Stimulated activated CD4-positive, alpha-beta T cell treated with anti-CD3 and anti-CD28 coated beads, Interleukin-1b, Interleukin-23, amount 100 ng/mL, for 4 hours (primary cell): ENCODE measurements at regions not wholly inside any gene's neighbourhood (a gene's known extent, or its start where the extent isn't known, plus 50 kb on each side); places are given as distances from the start of the nearest gene placed in this dataset.
"Not testable (repeated sequence)": the region's sequence is repeated elsewhere in the genome, so short reads cannot be mapped to it uniquely, and the experiment has no call there.

Source experiments
- DNase-seq, 2 donors: peaks; one replicate each; pipeline ENCODE4 v3.0.0-alpha.2; 2020; ENCODE audit warnings: low read depth in 2 of 2

DNA sequence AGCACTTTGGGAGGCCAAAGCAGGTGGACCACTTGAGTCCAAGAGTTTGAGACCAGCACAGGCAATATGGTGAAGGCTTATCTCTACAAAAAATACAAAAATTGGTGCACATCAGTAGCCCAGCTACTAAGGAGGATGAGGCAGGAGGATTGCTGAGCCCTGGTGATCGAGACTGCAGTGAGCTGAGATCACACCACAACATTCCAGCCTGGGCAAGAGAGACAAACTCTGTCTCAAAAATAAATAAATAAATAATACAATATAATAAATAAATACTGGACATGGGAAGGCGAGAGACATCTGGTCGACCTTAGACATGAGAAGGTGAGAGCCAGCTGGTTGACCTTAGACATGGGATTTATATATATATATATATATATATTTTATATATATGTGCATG is 119.8 kb upstream of the SLC38A4 start:
- no peak for DNase-seq

DNA sequence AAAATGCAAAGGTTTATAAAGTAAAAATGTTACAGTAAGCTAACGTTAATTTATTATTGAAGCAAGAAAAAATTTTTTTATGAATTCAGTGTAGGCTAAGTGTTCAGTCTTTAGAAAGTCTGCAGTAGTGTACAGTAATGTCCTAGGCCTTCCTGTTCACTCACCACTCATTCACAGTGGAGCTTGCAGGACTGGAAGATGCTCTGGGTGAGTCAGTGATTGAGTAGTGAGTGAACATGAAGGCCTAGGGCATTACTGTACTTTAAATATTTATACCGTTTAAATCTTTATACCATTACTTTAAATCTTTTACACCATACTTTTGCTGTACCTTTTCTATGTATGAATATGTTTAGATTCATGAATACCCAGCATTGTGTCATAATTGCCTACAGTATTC is 120.3 kb upstream of the SLC38A4 start:
- DNase-seq: no peak

DNA sequence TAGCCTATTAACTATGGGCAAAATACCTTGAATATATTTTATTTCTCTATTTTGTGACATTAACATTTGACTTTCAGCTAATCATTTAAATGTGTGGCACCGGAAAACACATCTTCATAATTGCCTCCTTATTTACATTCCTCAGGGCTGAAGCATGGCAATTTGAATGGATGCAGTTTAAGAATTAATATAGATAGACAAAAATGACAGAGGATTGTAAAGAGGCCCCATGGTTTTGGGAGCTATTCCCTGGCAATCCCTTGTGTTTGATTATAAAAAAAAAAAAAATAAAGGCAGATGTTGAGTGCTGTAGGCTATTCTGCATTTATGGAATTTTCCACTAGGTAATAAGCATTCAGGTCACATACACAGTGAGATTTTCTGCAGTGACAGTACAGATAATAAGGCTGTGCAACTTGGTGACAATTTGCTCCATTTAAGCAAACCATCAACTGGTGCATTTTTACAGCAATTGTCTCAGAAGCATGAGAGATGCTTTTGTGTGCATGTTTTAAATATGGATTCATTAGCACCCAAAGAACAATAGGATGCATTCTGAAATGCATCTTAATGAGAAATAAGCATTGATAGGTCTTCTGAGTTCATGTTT is 123.2 kb upstream of the SLC38A4 start:
- DNase-seq: no peak

DNA sequence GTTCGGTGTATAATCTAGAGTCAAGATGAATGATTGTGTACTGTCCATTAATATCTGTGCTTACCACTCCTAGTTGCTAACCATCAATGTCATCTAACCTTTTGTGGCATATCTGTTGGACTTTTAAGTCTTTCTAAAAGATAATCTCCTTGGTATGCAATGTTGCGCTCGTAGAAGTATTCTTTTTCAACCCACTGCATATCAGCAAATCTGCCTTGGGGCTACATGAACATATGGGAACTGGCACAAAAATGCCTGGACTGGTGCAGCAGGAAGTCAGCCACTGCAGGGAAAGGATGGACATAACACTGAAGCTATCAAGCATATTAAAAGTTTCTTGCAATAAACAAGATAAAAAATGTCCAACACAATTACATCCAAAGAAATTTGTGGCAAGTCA is 124.3 kb upstream of the SLC38A4 start:
- DNase-seq: no peak

DNA sequence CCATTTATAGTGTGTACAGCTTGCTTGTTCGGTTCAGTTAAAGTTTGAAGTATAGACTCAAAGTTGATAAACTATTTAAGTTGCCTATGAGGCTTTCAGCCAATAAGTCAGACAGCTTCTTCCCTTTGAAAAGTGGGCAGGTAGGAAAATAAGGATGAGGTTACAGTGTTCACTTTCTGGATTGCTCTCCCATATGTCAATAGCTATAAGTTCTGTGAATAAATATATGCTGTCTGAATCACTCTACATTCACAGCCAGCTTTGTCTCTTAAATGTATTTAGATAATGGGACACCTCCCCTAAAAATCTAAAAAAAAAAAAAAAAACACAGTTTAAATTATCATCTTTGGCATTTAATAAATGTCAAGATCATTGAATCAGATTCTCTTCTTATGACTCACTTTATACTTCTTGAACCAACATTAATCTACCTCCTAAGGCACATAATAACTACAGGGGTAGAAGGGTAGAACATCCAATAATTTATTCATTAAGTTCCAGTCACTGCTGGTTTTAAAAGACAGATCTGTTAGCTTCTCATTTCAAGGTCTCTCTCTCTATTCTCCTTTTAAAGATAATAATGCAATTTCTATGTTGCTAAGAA is 126.4 kb upstream of the PCED1B start:
- DNase-seq: no peak

DNA sequence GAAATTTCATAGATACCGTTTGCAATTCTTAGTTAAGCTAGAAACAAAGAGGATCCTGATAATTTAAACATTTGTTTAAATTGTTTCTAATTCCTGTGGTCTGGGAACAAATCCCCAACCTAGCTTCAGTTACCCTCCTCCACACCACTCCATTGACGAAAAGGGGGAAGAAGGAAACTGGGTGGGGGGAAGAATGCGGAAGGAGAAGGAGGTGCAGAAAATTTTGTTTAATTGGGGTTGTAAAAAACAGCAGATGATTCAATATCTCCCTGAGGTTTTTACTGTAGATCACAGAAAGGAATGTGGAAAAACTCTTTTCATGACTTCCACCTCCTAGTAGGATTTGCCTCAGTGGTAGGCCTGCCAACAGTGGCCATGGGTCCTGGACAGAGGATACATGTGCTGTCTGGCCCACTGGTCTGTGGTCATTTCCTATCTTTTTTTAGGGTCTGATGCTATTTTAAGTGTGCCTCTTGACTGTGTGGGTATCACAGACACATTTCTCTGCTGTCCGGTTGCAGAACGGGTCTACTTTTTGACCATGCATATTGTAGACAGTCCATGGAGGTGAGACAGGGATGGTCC is 122.9 kb upstream of the PCED1B start:
- DNase-seq: no peak

DNA sequence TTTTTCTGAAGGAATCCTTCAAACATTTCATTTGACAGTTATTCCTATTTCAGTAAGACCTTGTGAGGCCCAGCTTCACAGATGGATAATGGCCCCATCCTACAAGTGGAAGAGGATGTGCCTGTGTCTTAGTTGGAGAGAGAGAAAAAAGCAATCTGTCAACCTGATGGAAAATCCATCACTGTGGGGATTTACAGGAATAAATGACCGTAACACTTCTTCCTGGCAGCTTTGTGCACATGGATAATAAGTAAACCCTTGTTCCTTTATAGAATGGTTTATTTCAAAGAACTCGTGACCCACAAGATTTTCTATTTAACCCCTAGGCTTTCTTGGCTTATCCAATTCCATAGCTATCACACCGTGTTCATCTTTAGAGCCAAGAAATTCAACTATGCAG is 121.4 kb upstream of the PCED1B start:
- no peak for DNase-seq

DNA sequence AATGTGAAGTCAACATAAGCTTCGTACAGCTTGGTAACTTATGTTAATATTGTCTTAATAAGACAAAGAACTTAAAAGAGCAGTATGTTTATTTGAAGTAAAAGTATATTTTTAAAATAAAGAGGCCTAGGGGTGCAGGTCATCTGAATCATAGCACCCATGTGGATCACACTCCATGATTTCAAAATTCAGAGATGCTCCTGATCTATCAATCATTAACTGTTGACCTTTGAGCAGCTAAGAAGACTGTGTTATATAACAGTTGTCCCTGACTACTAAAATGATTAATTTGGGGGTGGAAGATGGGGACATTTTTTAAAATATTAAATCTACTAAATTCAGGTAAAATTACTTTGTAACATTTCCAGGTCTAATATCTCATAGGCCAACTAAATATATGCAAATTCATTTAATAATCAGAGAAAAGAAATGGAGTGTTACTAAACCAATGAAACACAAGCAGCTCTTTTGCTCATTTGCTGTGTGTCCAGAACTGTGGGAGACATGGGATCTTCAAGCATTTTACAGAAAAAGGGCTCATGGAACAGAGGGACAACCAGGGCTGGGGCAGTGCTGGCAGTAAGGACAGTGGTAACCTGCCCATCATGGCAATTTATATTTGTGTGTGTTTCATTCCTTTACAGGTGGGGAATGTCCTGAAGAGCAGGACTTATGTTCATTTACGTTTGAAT is 120.7 kb upstream of the PCED1B start:
- DNase-seq: no peak

DNA sequence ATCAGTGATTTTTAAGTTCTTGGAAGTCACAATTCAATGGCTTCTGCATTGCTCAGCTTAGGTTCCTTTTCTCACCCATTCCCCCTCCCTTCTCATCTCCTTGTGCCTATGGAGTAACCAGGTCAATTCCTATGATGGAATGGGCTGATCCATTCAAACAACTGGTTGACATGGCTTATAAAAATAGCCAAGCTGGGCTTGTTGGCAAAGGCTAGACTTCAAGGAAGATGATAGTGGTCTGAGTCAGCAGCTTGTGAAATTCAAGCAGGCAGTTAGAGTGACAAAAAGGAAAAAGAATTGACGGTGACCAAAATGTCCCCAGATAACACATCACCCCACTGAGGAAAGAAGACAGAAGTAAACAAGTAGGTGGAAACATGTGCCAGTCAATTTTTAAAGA is 119.9 kb upstream of the PCED1B start:
- no peak for DNase-seq

DNA sequence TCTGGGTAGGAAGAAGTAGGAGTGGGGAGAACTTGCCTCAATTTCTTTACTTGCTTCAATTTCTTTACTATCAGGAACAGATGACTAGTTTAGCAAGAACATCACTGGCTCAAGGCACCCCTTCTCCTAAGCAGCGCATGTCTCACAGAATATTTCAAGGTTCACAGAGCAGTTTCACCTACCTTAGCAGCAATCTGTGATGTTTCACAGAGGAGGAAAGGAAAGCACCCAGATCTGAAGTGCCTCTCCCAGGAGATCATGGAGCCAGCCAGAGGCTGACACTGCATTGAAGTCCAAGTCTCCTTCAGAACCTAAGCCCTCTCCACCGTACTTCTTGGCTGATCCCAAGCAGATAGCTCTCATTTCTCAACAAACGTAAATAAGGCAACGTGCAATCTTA is 118.7 kb upstream of the PCED1B start:
- no peak for DNase-seq

DNA sequence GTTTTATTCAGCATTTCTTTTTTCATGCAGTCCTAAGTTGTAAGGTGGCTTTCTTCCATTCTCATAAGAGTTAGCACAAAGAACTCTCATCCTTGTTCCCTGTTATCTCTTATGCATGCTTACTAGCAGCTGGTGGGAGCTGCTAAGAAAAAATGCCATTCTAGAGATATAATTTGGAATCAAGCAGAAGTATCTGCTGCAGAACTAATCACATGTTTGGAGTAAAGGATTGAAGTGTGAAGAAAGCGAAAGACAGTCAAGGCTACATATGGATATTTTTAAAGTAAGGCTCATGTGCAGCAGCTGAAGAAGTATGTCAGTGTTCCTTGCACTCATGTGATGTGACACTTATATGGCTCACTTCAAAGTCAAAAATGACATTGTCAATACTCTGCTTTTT is 116.2 kb upstream of the PCED1B start:
- no peak for DNase-seq

DNA sequence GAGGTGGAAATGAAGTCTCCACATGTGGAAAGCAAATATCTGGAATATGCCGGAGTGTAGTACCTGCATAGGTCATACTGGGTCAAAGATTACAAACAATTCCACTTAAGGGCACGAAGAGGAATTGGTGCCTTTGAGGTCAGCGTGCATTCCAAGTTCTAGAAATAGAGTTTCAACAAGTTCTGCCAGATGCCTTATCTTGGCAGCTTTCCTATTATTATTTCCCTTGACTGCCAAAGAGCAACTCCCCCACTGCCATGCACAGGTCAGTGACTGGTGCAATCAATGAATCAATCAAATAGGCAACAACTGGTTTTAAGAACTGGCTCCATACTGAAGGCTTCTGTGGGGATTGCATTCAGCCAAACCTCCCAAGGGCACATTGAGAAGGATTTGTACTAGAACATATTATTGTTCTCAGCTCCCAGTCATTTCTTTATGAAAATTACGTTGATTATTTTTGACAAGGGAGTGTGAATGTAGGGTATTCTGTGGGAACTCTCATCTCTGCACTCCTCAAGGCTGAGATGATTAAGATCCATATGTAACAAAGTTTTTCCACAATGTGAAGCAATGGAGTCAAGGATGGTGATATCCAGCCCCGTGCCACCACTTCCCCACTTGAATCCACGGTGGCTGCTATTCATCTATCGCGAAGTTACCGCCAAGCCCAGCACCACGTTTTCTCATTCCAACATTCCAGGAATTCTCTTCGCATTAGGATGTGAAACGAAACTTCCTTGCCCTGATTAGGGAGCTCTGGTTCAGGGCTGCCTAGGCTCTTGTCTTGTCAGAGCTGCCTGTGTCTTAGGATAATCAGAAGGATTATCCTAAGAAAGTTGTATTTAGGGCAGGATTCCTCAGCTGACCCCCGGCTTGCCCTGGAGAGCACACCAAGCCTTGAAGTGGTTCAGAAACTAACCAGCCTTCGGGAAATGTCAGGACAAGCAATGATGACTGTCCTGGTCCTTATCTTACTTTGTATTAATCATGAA is 115.1 kb upstream of the PCED1B start:
- DNase-seq: no peak

DNA sequence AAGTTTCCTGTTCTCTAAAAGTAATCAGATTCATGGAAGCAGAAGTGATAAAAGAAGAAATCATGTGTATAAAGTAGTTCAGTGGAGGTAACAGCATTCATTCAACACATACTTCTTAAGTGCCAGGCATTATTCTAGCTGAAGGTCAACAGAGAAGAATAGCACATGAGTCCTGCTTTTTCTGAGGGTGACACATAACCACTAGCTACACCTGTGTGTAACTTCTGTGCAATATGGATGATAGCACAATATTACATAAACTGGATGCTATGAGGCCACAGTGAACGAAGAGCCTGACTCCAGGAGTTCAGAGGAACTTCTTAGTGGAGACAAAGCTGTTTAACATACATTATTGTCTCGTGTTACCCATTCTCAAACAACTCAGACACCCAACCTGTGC is 114.3 kb upstream of the PCED1B start:
- no peak for DNase-seq

DNA sequence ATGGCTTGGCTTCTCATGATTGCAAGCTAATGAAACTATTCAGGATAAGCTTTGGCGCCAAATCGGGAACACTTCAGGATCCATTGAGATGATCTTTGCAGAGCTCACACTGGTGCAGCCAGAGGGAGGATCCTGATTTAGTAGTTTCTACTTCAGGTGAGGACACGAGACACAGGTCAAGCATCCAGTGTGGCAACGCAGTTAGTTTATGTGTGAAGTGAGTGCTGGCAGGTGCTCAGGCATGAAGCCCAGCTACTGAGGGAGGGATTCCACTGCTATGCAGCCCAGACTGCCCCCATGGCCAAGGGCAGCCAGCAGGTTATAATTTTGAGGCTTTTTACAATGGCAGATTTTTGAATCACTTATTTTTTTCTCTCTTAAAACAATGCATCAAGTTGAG is 113.5 kb upstream of the PCED1B start:
- no peak for DNase-seq

DNA sequence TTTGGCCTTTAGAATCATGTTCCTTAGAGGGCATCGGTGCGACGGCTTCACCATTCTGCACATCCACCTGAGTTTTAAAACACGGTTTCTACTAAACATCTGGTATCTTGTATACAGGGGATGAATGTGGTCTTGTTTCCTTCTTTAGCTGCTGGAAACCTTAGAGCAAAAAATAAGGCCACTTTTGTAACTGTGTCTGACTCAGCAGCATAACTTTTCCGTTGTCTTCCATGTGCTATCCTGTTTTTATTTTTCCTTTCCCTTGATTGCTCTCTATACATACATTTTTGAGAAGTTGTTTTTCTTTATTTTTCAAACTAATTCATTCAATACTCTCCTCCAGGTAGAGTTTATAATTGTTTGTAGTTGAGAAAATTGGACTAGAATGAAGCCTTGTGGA is 108.8 kb upstream of the PCED1B start:
- no peak for DNase-seq

DNA sequence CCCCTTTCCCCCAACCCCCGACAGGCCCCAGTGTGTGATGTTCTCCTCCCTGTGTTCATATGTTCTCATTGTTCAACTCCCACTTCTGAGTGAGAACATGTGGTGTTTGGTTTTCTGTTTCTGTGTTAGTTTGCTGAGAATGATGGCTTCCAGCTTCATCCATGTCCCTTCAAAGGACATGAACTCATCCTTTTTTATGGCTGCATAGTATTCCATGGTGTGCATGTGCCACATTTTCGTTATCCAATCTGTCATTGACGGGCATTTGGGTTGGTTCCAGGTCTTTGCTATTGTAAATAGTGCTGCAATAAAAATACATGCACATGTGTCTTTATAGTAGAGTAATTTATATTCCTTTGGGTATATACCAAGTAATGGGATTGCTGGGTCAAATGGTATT is 105.5 kb upstream of the PCED1B start:
- DNase-seq: not testable (repeated sequence)

DNA sequence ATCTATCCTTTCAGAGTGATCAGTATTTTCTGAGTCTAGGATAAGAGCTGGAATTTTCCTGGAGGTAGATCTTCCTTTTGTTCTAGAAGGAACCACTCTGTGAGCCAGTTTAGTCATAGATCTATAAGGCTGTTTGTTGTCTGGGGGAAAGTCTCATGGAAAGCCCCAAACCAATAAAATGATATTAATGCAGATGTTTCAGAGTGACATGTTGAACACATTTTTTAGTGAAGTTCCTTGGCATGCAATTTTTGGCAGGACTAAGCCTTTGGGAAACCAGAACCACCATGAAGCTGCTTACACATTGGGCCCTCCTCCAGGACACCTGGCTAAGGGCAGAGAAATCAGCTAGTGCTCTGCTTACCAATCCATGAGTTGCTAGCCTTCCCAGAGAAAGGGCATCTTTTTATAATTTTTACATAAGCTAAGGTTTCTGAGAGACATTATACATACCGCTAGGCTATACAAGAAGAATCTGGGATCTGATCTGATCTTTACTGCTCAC is 101.5 kb upstream of the PCED1B start:
- DNase-seq: no peak

DNA sequence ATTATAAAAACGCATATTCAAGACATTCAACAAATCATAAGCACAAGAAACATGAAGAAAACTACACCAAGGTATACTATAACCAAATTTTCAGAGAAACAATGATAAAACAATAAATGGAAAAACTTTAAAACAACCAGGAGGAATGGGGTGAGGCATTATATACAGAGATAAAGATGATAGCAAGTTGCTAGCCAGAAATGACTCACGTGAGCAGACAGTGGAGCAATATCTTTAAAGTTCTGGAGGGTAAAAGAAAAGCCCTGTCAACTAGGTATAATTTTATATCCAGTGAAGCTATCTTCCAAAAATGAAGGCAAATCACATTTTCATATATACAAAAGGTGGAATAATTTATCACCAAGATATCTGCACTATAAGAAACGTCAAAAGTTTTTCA is 97.8 kb upstream of the PCED1B start:
- DNase-seq: no peak

DNA sequence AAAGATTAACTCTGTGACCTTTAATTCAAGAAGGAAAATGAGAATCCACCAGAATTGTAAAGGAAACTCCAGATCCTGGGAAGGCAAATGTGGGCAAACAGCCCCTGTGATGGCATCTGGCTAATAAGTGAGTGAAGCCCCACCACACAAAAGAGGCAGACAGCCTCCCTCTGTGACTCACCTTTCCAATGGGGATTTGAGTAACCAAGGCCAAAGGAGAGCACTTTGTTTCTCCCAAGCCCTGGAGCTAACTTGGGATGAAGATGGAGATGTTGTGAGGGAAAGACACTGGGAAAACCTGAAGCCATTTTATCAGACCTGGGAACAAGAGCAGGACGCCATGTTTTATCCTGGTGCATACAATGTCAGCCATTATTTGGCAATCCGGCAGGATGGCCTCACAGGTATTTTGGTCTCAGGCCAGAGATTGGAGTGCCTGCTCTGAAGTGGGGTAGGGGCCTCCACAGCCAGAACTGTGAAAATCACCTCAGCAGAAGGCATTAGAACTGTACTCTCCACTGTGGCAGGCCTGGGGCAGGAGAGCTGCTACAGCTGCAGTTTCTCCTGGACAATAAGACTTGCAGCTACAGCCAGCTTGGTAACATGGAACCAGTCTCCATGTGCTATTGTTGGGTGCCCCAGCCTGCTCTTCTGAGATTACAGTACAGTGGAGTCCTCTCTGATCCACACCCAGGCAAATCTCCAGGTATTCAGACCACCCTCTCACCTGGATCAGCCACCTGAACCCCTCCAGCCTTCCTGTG is 96.6 kb upstream of the PCED1B start:
- DNase-seq: no peak

DNA sequence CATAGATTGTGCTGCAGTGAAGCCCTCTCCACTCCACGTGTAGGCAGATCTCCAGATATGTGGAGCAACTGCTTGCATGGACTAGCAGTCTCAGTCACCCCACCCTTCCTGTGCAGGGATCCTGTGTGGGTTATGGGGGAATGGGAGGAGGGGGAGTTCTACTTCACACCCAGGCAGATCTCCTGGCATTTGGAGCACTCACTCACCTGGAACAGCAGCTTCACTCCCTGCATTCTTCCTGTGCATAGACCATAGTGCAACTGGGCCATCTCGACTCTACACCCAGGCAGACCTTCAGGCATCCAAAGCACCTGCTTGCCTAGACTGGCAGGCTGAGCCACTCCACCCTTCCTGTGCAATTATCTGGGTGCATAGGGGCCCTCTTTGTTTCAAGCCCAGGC is 96.0 kb upstream of the PCED1B start:
- no peak for DNase-seq
